GM19452 (cell line): ENCODE measurements at regions not wholly inside any gene's neighbourhood (a gene's known extent, or its start where the extent isn't known, plus 50 kb on each side); places are given as distances from the start of the nearest gene placed in this dataset.

Experiments used
- ATAC-seq: cut with Tn5 transposase; IDR thresholded peaks from one replicate; pipeline ENCODE4 v1.9.1; 2021; ENCODE audit not compliant: unreplicated experiment

- ATAC-seq: no peak
Measured at GRCh38 chr10:113287592-113287991, 265.3 kb upstream of the HABP2 start.

- ATAC-seq: no peak
Measured at GRCh38 chr10:113290137-113290536, 262.7 kb upstream of the HABP2 start.

- ATAC-seq: no peak
Measured at GRCh38 chr10:113291413-113291812, 261.4 kb upstream of the HABP2 start.

- ATAC-seq: no peak
Measured at GRCh38 chr10:113292086-113292485, 260.8 kb upstream of the HABP2 start.

GRCh38 chr10:113292743-113293142 is 260.1 kb upstream of the HABP2 start:
- ATAC-seq: no peak

- no peak for ATAC-seq
Measured at GRCh38 chr10:113293167-113293566, 259.7 kb upstream of the HABP2 start.

- no peak for ATAC-seq
Measured at GRCh38 chr10:113294868-113295267, 258.0 kb upstream of the HABP2 start.

GRCh38 chr10:113297226-113297625 is 255.6 kb upstream of the HABP2 start:
- no peak for ATAC-seq

GRCh38 chr10:113298616-113299015 is 254.2 kb upstream of the HABP2 start:
- no peak for ATAC-seq

GRCh38 chr10:113300201-113300600 is 252.7 kb upstream of the HABP2 start:
- no peak for ATAC-seq

GRCh38 chr10:113300617-113301016 is 252.2 kb upstream of the HABP2 start:
- peak; percentile 68 for ATAC-seq

- no peak for ATAC-seq
Measured at GRCh38 chr10:113301342-113301984, 251.4 kb upstream of the HABP2 start.

GRCh38 chr10:113302062-113302461 is 250.8 kb upstream of the HABP2 start:
- ATAC-seq: no peak

- no peak for ATAC-seq
Measured at GRCh38 chr10:113303544-113304146, 249.2 kb upstream of the HABP2 start.

GRCh38 chr10:113304726-113305125 is 248.1 kb upstream of the HABP2 start:
- no peak for ATAC-seq

GRCh38 chr10:113305871-113306270 is 247.0 kb upstream of the HABP2 start:
- no peak for ATAC-seq

GRCh38 chr10:113309791-113310190 is 243.1 kb upstream of the HABP2 start:
- no peak for ATAC-seq

- no peak for ATAC-seq
Measured at GRCh38 chr10:113310347-113310746, 242.5 kb upstream of the HABP2 start.

- no peak for ATAC-seq
Measured at GRCh38 chr10:113313048-113313602, 239.7 kb upstream of the HABP2 start.

GRCh38 chr10:113313722-113314121 is 239.1 kb upstream of the HABP2 start:
- ATAC-seq: no peak

- no peak for ATAC-seq
Measured at GRCh38 chr10:113316506-113316905, 236.3 kb upstream of the HABP2 start.

- no peak for ATAC-seq
Measured at GRCh38 chr10:113317489-113317888, 235.4 kb upstream of the HABP2 start.

GRCh38 chr10:113319479-113319878 is 233.4 kb upstream of the HABP2 start:
- no peak for ATAC-seq
